Subcutaneous abdominal adipose tissue (tissue), 5 donors: ENCODE measurements at regions not wholly inside any gene's neighbourhood (a gene's known extent, or its start where the extent isn't known, plus 50 kb on each side); places are given as distances from the start of the nearest gene placed in this dataset.

Experiments
- H3K27ac ChIP-seq: one replicate; pipeline ENCODE4 v1.7.0; 2013; ENCODE audit warnings: low read depth, mild to moderate bottlenecking, inconsistent platforms, low read length, moderate library complexity
- H3K27me3 ChIP-seq, 5 donors: one replicate each; pipeline ENCODE4 v1.7.0; 2013; ENCODE audit warnings: low read length in 5 of 5, inconsistent platforms in 1 of 5; ENCODE audit not compliant: control insufficient read depth in 5 of 5, insufficient read depth in 4 of 5
- H3K36me3 ChIP-seq, 5 donors: one replicate each; pipeline ENCODE4 v1.7.0; 2013; ENCODE audit warnings: low read length in 5 of 5; ENCODE audit not compliant: control insufficient read depth in 5 of 5, insufficient read depth in 5 of 5
- H3K4me1 ChIP-seq, 5 donors: one replicate each; pipeline ENCODE4 v1.7.0; 2013; ENCODE audit warnings: low read length in 5 of 5, mild to moderate bottlenecking in 3 of 5, moderate library complexity in 1 of 5; ENCODE audit not compliant: control insufficient read depth in 5 of 5, insufficient read depth in 5 of 5
- H3K4me3 ChIP-seq, 5 donors: one replicate each; pipeline ENCODE4 v1.7.0; 2013; ENCODE audit warnings: low read length in 5 of 5, low read depth in 1 of 5
- H3K9ac ChIP-seq, 5 donors: one replicate each; pipeline ENCODE4 v1.7.0; 2013; ENCODE audit warnings: low read length in 5 of 5, mild to moderate bottlenecking in 4 of 5, moderate library complexity in 3 of 5
- H3K9me3 ChIP-seq, 5 donors: one replicate each; pipeline ENCODE4 v1.7.0; 2013; ENCODE audit warnings: low read length in 5 of 5; ENCODE audit not compliant: control insufficient read depth in 5 of 5
- donor health status: healthy.
- donor health status: healthy.
- donor health status: healthy.
- donor health status: healthy.
- donor health status: healthy.

DNA sequence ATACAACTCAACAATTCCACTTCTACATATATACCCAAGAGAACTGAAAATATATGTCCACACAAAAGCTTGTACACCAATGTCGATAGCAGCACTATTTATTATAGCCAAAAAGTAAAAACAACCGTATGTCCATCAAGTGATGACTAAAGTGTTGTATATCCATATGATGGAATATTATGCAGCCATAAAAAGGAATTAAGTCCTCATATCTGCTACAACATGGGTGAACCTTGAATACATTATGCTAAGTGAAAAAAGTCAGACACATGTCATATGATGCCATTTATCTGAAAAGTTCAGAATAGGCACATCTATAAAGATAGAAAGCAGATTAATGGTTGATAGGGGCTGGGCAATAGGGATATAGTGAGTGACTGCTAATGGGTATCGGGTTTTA lies 204.5 kb downstream of the KCNRG start:
- Histone ChIP-seq H3K4me3 (no peak overlapping the region), H3K27ac (no peak overlapping the region), H3K27me3 (no peaks in the 10 kb centered on the region), H3K9me3 (peaks cover 0 to 8% (median 0%) of the 10 kb centered on the region in 5 donors), H3K4me1 (peaks cover 4 to 11% (median 8%) of the 10 kb centered on the region in 5 donors), H3K36me3 (no peaks in the 10 kb centered on the region), H3K9ac (no peak overlapping the region)

DNA sequence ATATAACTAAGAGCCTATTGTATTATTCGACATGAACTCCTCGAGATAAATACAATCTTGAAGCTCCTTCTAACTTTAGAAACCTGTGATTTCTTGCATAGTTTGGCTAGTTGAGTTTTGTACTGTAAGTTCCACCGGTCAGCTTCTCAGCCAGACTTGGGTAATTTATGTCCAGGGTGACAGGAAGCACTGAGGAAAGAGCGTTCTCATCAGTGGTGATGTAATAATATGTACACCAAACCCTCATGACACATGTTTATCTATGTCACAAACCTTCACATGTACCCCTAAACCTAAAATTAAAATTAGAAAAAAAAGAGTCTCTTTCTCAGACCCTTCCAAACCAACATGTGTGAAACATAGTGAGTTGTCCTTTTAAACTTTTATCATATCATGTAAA lies 205.7 kb downstream of the KCNRG start:
- peaks cover 0 to 8% (median 0%) of the 10 kb centered on the region in 5 donors for H3K9me3 ChIP-seq
- H3K4me1 ChIP-seq = peaks cover 4 to 18% (median 9%) of the 10 kb centered on the region in 5 donors
- no peak overlapping the region for H3K27ac ChIP-seq
- no peaks in the 10 kb centered on the region for H3K27me3 ChIP-seq
- no peak overlapping the region for H3K4me3 ChIP-seq
- H3K9ac ChIP-seq = no peak overlapping the region
- H3K36me3 ChIP-seq = no peaks in the 10 kb centered on the region

DNA sequence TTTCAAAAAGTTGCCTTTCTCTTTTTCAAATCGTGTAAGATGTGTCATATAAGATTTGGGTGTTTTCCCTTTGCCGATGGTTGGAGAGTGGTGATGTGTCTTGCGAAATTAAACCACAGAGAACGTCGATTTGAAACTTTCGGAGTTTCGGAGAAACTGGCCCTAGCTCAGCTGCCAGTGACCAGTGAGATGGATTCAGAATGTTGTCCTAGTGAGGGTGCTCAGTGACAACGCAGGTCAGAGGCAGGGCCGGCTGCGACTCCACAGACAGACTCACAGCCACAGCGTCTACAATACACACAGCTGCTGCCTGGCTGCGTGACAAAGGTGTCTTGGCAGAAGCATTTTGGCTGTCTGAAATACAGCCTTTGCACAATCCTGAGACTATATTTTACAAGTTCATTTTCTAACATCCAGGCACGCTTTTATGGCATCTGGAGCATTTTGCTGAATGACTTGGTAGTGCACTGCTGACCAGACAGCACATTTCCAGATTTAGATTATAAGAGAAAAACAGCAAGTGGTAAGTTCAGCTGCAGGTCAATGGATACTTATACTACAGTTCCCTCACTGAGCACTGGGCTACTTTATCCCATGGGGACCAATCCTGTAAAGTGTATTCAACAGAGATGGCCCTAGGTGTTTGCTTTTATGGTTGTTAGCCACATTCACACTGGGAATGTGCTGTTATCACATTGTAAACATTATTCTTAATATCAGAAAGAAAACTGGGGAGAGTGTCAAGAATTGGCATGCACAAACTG lies 207.5 kb downstream of the KCNRG start:
- H3K36me3 ChIP-seq = no peaks in the 10 kb centered on the region
- H3K4me3 ChIP-seq = peak overlapping the region in 4 of 5 donors; percentile 16 to 34 (median 19)
- no peaks in the 10 kb centered on the region for H3K27me3 ChIP-seq
- peak overlapping the region in 1 of 5 donors; percentile 2 for H3K9ac ChIP-seq
- H3K9me3 ChIP-seq = no peaks in the 10 kb centered on the region
- peaks cover 4 to 26% (median 9%) of the 10 kb centered on the region in 5 donors for H3K4me1 ChIP-seq
- peak overlapping the region; percentile 31 for H3K27ac ChIP-seq

DNA sequence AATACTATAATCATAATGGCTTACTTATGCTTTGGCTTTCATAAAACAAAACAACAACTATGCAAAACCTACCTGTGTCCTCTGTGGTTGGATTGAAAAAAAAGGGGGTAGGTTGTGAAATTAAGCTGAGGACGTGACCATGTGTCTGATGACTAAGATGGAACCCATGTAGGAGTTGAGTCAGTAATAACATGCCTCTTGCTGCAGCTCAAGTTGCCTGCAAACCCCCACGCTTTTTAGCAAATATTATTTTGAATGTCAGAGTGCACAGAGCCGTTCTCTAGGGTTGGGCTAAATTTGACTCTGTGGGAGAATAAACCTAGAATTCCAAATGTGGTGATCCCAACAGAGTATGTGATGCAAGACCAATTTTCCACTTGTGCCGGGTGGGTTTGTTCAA lies 209.3 kb downstream of the KCNRG start:
- Histone ChIP-seq H3K27me3 (no peaks in the 10 kb centered on the region), H3K4me1 (peaks cover 4 to 26% (median 9%) of the 10 kb centered on the region in 5 donors), H3K27ac (no peak overlapping the region), H3K9me3 (no peaks in the 10 kb centered on the region), H3K9ac (no peak overlapping the region), H3K4me3 (no peak overlapping the region), H3K36me3 (no peaks in the 10 kb centered on the region)

DNA sequence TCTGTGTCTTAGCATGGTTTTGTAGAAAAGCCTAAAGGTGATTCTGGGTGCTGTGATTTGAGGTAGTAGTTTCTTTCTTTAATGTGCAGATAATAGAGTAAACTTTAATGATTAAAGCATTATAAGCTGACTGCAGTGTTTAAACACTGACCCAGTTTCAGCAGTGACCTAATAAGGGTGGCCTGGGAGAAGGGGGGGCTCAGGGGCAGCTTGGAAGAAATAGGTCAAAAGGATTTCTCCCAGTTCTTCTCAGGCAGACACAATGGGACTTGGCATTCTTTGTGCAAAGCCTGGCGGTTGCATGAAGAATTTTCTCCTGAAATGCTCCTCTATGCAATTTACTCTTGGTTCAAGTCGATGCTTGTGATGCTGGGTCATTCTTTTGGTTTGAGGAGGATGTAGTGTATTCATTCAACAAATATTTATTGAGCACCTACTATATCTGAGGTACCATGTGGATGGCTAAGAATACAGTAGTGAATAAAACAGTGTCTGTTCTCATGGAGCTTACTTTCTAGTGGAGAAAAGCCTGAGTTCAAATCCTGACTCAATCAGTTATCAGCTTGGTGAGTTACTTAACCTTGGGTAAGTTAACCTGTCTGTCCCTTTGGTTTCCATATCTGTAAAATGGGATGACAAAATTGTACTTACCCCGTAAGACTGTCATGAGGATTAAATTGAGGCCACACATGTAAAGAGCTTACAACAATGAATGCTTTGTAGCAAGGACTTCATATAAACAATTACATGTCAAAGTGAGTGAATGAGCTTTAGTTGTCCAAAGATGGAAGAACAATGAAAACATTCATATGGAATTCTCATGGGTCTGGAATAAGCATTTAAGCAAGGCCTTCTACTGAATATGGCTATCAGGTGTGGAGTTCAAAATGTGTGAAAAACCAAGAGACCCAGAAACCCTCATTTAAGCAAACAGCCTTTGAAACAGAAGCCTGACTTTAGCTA lies 210.2 kb downstream of the KCNRG start:
- Histone ChIP-seq H3K27ac (no peak overlapping the region), H3K9ac (no peak overlapping the region), H3K4me1 (peaks cover 4 to 26% (median 11%) of the 10 kb centered on the region in 5 donors), H3K36me3 (no peaks in the 10 kb centered on the region), H3K9me3 (no peaks in the 10 kb centered on the region), H3K4me3 (no peak overlapping the region), H3K27me3 (no peaks in the 10 kb centered on the region)

DNA sequence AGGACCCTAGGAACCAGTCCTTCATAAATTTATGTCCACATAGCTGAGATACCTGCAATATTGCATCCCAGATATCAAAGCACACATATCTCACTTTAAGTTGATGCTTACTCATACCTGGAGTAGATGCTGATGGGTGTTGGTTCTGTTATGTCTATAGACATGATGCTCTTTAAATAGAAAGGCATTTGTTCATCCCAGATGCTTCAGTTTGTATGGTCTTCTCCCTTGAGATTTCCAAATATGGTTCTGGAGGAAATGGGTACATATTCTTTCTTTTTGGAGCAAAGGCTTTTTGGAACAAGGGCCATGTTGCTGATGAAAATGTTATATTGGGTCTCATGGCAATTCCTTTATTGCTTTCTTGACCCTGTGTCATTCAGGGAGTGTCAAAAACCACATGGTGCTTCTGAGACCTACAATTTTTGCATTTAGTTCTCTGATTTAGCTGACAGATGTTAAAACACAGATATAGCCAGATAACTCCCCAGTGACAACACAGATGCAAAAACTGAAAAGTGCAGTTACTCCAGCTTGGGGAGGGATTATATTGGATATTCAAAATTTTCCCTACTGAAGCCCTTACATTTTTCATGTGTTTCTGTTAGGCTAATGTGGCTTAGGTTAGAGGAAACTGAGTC lies 211.4 kb downstream of the KCNRG start:
- Histone ChIP-seq H3K4me3 (no peak overlapping the region), H3K4me1 (peaks cover 4 to 26% (median 13%) of the 10 kb centered on the region in 5 donors), H3K27me3 (no peaks in the 10 kb centered on the region), H3K27ac (no peak overlapping the region), H3K9ac (no peak overlapping the region), H3K36me3 (no peaks in the 10 kb centered on the region), H3K9me3 (no peaks in the 10 kb centered on the region)

DNA sequence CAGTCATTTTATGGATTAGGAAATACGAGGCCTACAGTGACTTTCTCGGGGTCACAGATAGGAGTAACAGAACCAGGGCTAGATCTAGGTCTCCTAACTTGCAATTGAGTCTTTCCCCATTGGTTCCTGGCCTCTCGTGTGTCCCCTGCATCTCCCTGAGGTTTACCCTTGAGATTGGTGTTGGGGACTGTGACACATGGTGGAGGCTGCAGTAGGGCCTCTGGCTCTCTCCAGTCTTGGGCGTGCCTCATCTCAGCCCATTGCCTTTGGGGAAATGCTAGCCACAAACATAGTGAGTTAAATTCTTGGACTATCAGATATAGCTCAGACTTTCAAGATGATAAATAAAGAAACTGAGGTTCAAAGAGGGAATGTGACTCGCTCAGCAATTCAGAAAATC lies 212.1 kb downstream of the KCNRG start:
- no peak overlapping the region for H3K9ac ChIP-seq
- H3K4me3 ChIP-seq = no peak overlapping the region
- H3K27ac ChIP-seq = no peak overlapping the region
- H3K27me3 ChIP-seq = no peaks in the 10 kb centered on the region
- H3K4me1 ChIP-seq = peaks cover 4 to 26% (median 13%) of the 10 kb centered on the region in 5 donors
- no peaks in the 10 kb centered on the region for H3K36me3 ChIP-seq
- H3K9me3 ChIP-seq = no peaks in the 10 kb centered on the region

DNA sequence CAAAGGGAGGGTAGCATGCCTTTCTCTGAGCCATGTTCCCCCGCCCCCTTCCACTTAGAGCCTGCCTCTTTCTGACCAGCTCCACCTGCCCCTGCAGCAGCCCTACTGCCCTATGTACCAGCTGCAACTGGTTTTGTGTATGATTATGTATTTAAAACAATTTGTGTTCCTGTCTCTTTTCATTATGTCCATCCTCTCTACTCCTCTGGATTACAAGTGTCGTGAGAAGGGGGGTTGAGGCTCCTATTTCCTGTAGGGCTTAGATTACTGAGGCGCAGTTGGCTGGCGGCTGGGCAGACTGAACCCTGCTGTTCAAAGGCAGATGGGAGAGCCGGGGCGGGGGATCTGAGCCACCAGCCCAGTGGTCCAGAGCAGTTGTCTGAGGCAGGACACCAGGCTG lies 213.3 kb downstream of the KCNRG start:
- H3K36me3 ChIP-seq = no peaks in the 10 kb centered on the region
- no peak overlapping the region for H3K4me3 ChIP-seq
- H3K4me1 ChIP-seq = peaks cover 0 to 16% (median 5%) of the 10 kb centered on the region in 5 donors
- H3K9me3 ChIP-seq = no peaks in the 10 kb centered on the region
- no peaks in the 10 kb centered on the region for H3K27me3 ChIP-seq
- H3K27ac ChIP-seq = no peak overlapping the region
- no peak overlapping the region for H3K9ac ChIP-seq

DNA sequence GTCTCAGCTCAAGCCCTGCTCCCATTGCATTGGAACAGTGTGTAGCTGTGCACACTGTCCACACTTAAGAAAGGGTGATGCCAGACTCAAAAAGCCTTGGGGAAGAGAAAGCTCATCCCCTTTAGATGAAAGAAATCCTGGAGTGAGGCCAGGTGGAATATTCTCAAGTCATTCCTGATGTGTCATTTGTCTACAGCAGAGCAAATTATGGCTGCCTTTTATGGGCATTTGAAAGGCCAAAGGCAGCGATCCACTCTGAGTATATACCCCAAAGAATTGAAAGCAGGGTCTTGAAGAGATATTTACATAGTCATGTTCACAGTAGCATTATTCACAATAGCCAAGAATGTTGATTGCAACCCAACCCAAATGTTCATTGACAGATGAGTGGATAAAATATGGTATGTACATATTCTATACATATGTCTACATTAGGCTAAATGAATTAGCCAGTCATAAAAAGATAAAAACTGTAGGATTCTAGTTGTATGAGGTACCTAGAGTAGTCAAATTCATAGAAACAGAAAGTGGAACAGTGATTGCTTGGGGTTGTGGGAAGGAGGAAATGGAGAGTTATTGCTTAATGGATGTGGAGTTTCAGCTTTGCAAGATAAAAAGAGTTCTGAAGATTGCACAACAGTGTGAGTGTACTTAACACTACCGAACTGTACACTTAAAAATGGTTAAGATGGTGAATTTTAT lies 214.9 kb downstream of the KCNRG start:
- H3K9me3 ChIP-seq = no peaks in the 10 kb centered on the region
- H3K4me3 ChIP-seq = no peak overlapping the region
- H3K4me1 ChIP-seq = peaks cover 0 to 12% (median 3%) of the 10 kb centered on the region in 5 donors
- H3K9ac ChIP-seq = no peak overlapping the region
- no peaks in the 10 kb centered on the region for H3K27me3 ChIP-seq
- H3K36me3 ChIP-seq = no peaks in the 10 kb centered on the region
- no peak overlapping the region for H3K27ac ChIP-seq
